ENCODE measurements at regions not wholly inside any gene's neighbourhood (a gene's known extent, or its start where the extent isn't known, plus 50 kb on each side); places are given as distances from the start of the nearest gene placed in this dataset.

GRCh38 chr10:129344103-129344502, 122.9 kb upstream of the MGMT start:
- H3K9me2 ChIP-seq: no peaks in the 10 kb centered on the region
- no peaks in the 10 kb centered on the region for H4K20me1 ChIP-seq (ENCODE audit: insufficient read depth)
- no peaks in the 10 kb centered on the region for H3F3A ChIP-seq (replicated peaks; ENCODE audit: insufficient read depth)
- ChIA-PET CTCF (no interaction called here), POLR2A (no interaction called here)
- DNase-seq: no peak
- H3K27me3 ChIP-seq (ENCODE audit: insufficient read depth): no peaks in the 10 kb centered on the region
- no peak overlapping the region for H3K4me3 ChIP-seq (ENCODE audit: low read depth in 2 of 2, low read length in 1 of 2)
- H3K79me2 ChIP-seq (ENCODE audit: insufficient read depth): no peaks in the 10 kb centered on the region
- no peaks in the 10 kb centered on the region for H3K36me3 ChIP-seq (replicated peaks in 1 of 2; ENCODE audit: control insufficient read depth in 1 of 2, insufficient read depth in 2 of 2, low read length in 1 of 2)
- H3K27ac ChIP-seq (ENCODE audit: low read depth in 2 of 2, low read length in 1 of 2): no peak overlapping the region
- no peak overlapping the region for H3K9ac ChIP-seq
- 48% methylated on average over 14 of the region's 15 CpGs for WGBS (ENCODE audit: low lambda C conversion rate)
- no peak overlapping the region for H3K4me2 ChIP-seq
- H2AFZ ChIP-seq (ENCODE audit: low read depth): no peak overlapping the region
- no peaks in the 10 kb centered on the region for H3K4me1 ChIP-seq (ENCODE audit: control insufficient read depth in 1 of 2, insufficient read depth in 2 of 2, low read depth in 1 of 2, low read length in 1 of 2)
- TF ChIP-seq CTCF (IDR thresholded peaks at IDR 0.05): no peak
- no peak for TF ChIP-seq SIN3A (IDR thresholded peaks at IDR 0.05; ENCODE audit: borderline replicate concordance, low read depth, low read length)
- TF ChIP-seq TEAD4 (IDR thresholded peaks at IDR 0.05; ENCODE audit: borderline replicate concordance, insufficient read depth): no peak
- no peak for TF ChIP-seq FOXM1 (IDR thresholded peaks at IDR 0.05; ENCODE audit: low read depth)
- TF ChIP-seq SMC3 (IDR thresholded peaks at IDR 0.05; ENCODE audit: low read depth, low read length): no peak
- TF ChIP-seq MXI1 (IDR thresholded peaks at IDR 0.05; ENCODE audit: low read depth, low read length): no peak
- TF ChIP-seq FOXJ3 (CRISPR knock-in tag; IDR thresholded peaks at IDR 0.05): no peak
- TF ChIP-seq ZBTB33 (IDR thresholded peaks at IDR 0.05; ENCODE audit: borderline replicate concordance, low read depth): no peak
- TF ChIP-seq EZH2phosphoT487 (IDR thresholded peaks at IDR 0.05; ENCODE audit: borderline replicate concordance, low read depth): no peak
- TF ChIP-seq NFIC (IDR thresholded peaks at IDR 0.05; ENCODE audit: borderline replicate concordance): no peak
- no peaks in the 10 kb centered on the region for H3K9me3 ChIP-seq

GRCh38 chr10:129344731-129345355, 122.2 kb upstream of the MGMT start:
- H3K79me2 ChIP-seq (ENCODE audit: insufficient read depth): no peaks in the 10 kb centered on the region
- H3F3A ChIP-seq (replicated peaks; ENCODE audit: insufficient read depth): no peaks in the 10 kb centered on the region
- WGBS (ENCODE audit: low lambda C conversion rate): 55% methylated on average over 12 of the region's 12 CpGs
- H3K4me2 ChIP-seq: no peak overlapping the region
- no peaks in the 10 kb centered on the region for H3K9me2 ChIP-seq
- H3K27me3 ChIP-seq (ENCODE audit: insufficient read depth): no peaks in the 10 kb centered on the region
- H3K27ac ChIP-seq (ENCODE audit: low read depth in 2 of 2, low read length in 1 of 2): no peak overlapping the region
- DNase-seq: no peak
- H4K20me1 ChIP-seq (ENCODE audit: insufficient read depth): no peaks in the 10 kb centered on the region
- H2AFZ ChIP-seq (ENCODE audit: low read depth): no peak overlapping the region
- POLR2A ChIA-PET: no interaction called here
- no peak for TF ChIP-seq CTCF (IDR thresholded peaks at IDR 0.05)
- TF ChIP-seq RCOR1 (IDR thresholded peaks at IDR 0.05; ENCODE audit: low read length): no peak
- TF ChIP-seq FOSL2 (IDR thresholded peaks at IDR 0.05; ENCODE audit: borderline replicate concordance, low read depth): no peak
- TF ChIP-seq EZH2phosphoT487 (IDR thresholded peaks at IDR 0.05; ENCODE audit: borderline replicate concordance, low read depth): no peak
- TF ChIP-seq MAX (IDR thresholded peaks at IDR 0.05; ENCODE audit: low read depth): no peak
- TF ChIP-seq USF2 (IDR thresholded peaks at IDR 0.05; ENCODE audit: borderline replicate concordance, low read depth, low read length): no peak
- no peaks in the 10 kb centered on the region for H3K9me3 ChIP-seq
- no peak overlapping the region for H3K9ac ChIP-seq
- no peak overlapping the region for H3K4me3 ChIP-seq (ENCODE audit: low read depth in 2 of 2, low read length in 1 of 2)
- H3K4me1 ChIP-seq (ENCODE audit: control insufficient read depth in 1 of 2, insufficient read depth in 2 of 2, low read depth in 1 of 2, low read length in 1 of 2): no peaks in the 10 kb centered on the region
- H3K36me3 ChIP-seq (replicated peaks in 1 of 2; ENCODE audit: control insufficient read depth in 1 of 2, insufficient read depth in 2 of 2, low read length in 1 of 2): no peaks in the 10 kb centered on the region
- CTCF ChIA-PET: interaction anchor here (0.7 kb wide), 1 partner anchor 9 kb away, joined by 3 read pairs; no protein-coding TSS in a partner anchor
